Common myeloid progenitor, CD34-positive (primary cell): ENCODE measurements at regions not wholly inside any gene's neighbourhood (a gene's known extent, or its start where the extent isn't known, plus 50 kb on each side); places are given as distances from the start of the nearest gene placed in this dataset.

Experiments
- CTCF ChIA-PET: fragments of 350-600 bp; sonication (Branson Sonifier 250); formaldehyde crosslinking; loops from one replicate; lab custom pipeline; 2021; ENCODE audit warnings: antibody characterized with exemption; lab: Charles Lee
- POLR2A ChIA-PET: fragments of 350-600 bp; sonication (Branson Sonifier 250); formaldehyde crosslinking; loops from one replicate; lab custom pipeline; 2021; ENCODE audit warnings: antibody characterized with exemption; lab: Charles Lee
- DNase-seq, 3 donors: peaks; one replicate each; pipeline versions ENCODE4 v3.0.0 to v3.0.0-alpha.2; 2013
- H3K27ac ChIP-seq, 2 experiments: 1 replicate in 1 of 2; 2 replicates in 1 of 2; pipeline ENCODE4 v1.7.0; 2013; ENCODE audit warnings: inconsistent platforms in 2 of 2, low read length in 2 of 2, mild to moderate bottlenecking in 2 of 2, low read depth in 1 of 2, moderate library complexity in 1 of 2; ENCODE audit not compliant: severe bottlenecking in 2 of 2, insufficient read depth in 1 of 2, poor library complexity in 1 of 2
- H3K27me3 ChIP-seq, 5 experiments: replicated peaks in 2 of 5; 1 replicate in 3 of 5; 2 replicates in 2 of 5; pipeline versions ENCODE4 v1.6.1 to v1.7.0; 2013; ENCODE audit warnings: low read length in 4 of 5, mild to moderate bottlenecking in 2 of 5, moderate library complexity in 2 of 5, inconsistent platforms in 1 of 5; ENCODE audit not compliant: insufficient read depth in 5 of 5, control insufficient read depth in 4 of 5
- H3K36me3 ChIP-seq, 4 experiments: 1 replicate in 2 of 4; 2 replicates in 2 of 4; pipeline versions ENCODE4 v1.6.1 to v1.7.0; 2013; ENCODE audit warnings: low read length in 3 of 4, control low read depth in 1 of 4, mild to moderate bottlenecking in 1 of 4; ENCODE audit not compliant: control insufficient read depth in 4 of 4, insufficient read depth in 4 of 4
- H3K4me1 ChIP-seq, 4 experiments: 1 replicate in 3 of 4; 2 replicates in 1 of 4; pipeline versions ENCODE4 v1.6.1 to v1.7.1; 2013; ENCODE audit warnings: low read length in 3 of 4, mild to moderate bottlenecking in 3 of 4, control low read depth in 1 of 4, inconsistent platforms in 1 of 4, moderate library complexity in 1 of 4; ENCODE audit not compliant: control insufficient read depth in 4 of 4, insufficient read depth in 4 of 4; ENCODE audit errors: control extremely low read depth in 1 of 4
- H3K4me3 ChIP-seq, 7 experiments: 1 replicate in 4 of 7; 2 replicates in 3 of 7; pipeline versions ENCODE4 v1.5.1 to v1.7.0; 2013; ENCODE audit warnings: mild to moderate bottlenecking in 7 of 7, low read length in 6 of 7, moderate library complexity in 6 of 7, inconsistent platforms in 2 of 7, low read depth in 2 of 7, control low read depth in 1 of 7; ENCODE audit not compliant: insufficient read depth in 4 of 7, control insufficient read depth in 1 of 7; ENCODE audit errors: extremely low read depth in 1 of 7
- H3K9me3 ChIP-seq, 5 experiments: 1 replicate in 4 of 5; 2 replicates in 1 of 5; pipeline versions ENCODE4 v1.6.1 to v1.7.1; 2013; ENCODE audit warnings: low read length in 4 of 5, mild to moderate bottlenecking in 2 of 5, inconsistent platforms in 1 of 5, low read depth in 1 of 5, moderate library complexity in 1 of 5; ENCODE audit not compliant: control insufficient read depth in 4 of 5, insufficient read depth in 2 of 5; ENCODE audit errors: control extremely low read depth in 1 of 5
- WGBS: methylation state at CpG from one replicate; pipeline ENCODE4 v1.1.5; 2013; ENCODE audit not compliant: insufficient coverage; 5-methylcytosine and 5-hydroxymethylcytosine counted together

- Histone ChIP-seq H3K27me3 (peaks cover 0 to 9% (median under 1%) of the 10 kb centered on the region in 5 experiments), H3K4me1 (no peaks in the 10 kb centered on the region), H3K27ac (no peak overlapping the region), H3K4me3 (no peak overlapping the region), H3K36me3 (no peaks in the 10 kb centered on the region), H3K9me3 (no peaks in the 10 kb centered on the region)
- no peak for DNase-seq
- POLR2A ChIA-PET, result interaction anchor here (0.5 kb wide), 1 partner anchor 82 kb away, joined by 3 read pairs; no protein-coding TSS in a partner anchor
- CTCF ChIA-PET, result no interaction called here
These were observed 255.1 kb upstream of the THSD7B start for GRCh38 chr2:136510244-136510643.

- Histone ChIP-seq H3K27ac (no peak overlapping the region), H3K4me3 (no peak overlapping the region), H3K36me3 (no peaks in the 10 kb centered on the region), H3K4me1 (no peaks in the 10 kb centered on the region), H3K9me3 (no peaks in the 10 kb centered on the region), H3K27me3 (peaks cover 0 to 2% (median 0%) of the 10 kb centered on the region in 5 experiments)
- no peak for DNase-seq
- WGBS, result 71% methylated on average over 2 of the region's 3 CpGs
- CTCF ChIA-PET, result no interaction called here
- POLR2A ChIA-PET, result no interaction called here
These were observed 259.9 kb upstream of the THSD7B start for GRCh38 chr2:136505462-136505861.

- ChIA-PET POLR2A (no interaction called here), CTCF (no interaction called here)
- DNase-seq, result no peak
- no peaks in the 10 kb centered on the region for H3K9me3 ChIP-seq
- H3K27me3 ChIP-seq, result peaks cover 0 to 2% (median 0%) of the 10 kb centered on the region in 5 experiments
- H3K27ac ChIP-seq, result no peak overlapping the region
- no peaks in the 10 kb centered on the region for H3K36me3 ChIP-seq
- no peak overlapping the region for H3K4me3 ChIP-seq
- H3K4me1 ChIP-seq, result no peaks in the 10 kb centered on the region
These were observed 262.7 kb upstream of the THSD7B start for GRCh38 chr2:136502660-136503059.

GRCh38 chr2:136497709-136498108 is 267.6 kb upstream of the THSD7B start:
- no peak for DNase-seq
- WGBS, result no CpG with 5 or more reads among the region's 3 CpGs
- H3K4me3 ChIP-seq, result no peak overlapping the region
- H3K36me3 ChIP-seq, result no peaks in the 10 kb centered on the region
- no peaks in the 10 kb centered on the region for H3K27me3 ChIP-seq
- H3K4me1 ChIP-seq, result no peaks in the 10 kb centered on the region
- CTCF ChIA-PET, result no interaction called here
- no peaks in the 10 kb centered on the region for H3K9me3 ChIP-seq
- no peak overlapping the region for H3K27ac ChIP-seq
- POLR2A ChIA-PET, result no interaction called here

- DNase-seq, result no peak
- H3K36me3 ChIP-seq, result no peaks in the 10 kb centered on the region
- 88% methylated on average over 4 of the region's 5 CpGs for WGBS
- H3K4me3 ChIP-seq, result no peak overlapping the region
- H3K9me3 ChIP-seq, result no peaks in the 10 kb centered on the region
- H3K27me3 ChIP-seq, result no peaks in the 10 kb centered on the region
- CTCF ChIA-PET, result no interaction called here
- POLR2A ChIA-PET, result no interaction called here
- no peaks in the 10 kb centered on the region for H3K4me1 ChIP-seq
- H3K27ac ChIP-seq, result no peak overlapping the region
These were observed 268.4 kb upstream of the THSD7B start for GRCh38 chr2:136496966-136497365.

GRCh38 chr2:136495636-136496035 is 269.7 kb upstream of the THSD7B start:
- H3K4me1 ChIP-seq, result no peaks in the 10 kb centered on the region
- H3K9me3 ChIP-seq, result no peaks in the 10 kb centered on the region
- no peaks in the 10 kb centered on the region for H3K27me3 ChIP-seq
- POLR2A ChIA-PET, result no interaction called here
- H3K27ac ChIP-seq, result no peak overlapping the region
- no peak for DNase-seq
- no peaks in the 10 kb centered on the region for H3K36me3 ChIP-seq
- WGBS, result 89% methylated on average over 5 of the region's 5 CpGs
- H3K4me3 ChIP-seq, result no peak overlapping the region
- CTCF ChIA-PET, result no interaction called here

- H3K4me1 ChIP-seq, result no peaks in the 10 kb centered on the region
- H3K36me3 ChIP-seq, result no peaks in the 10 kb centered on the region
- H3K4me3 ChIP-seq, result no peak overlapping the region
- POLR2A ChIA-PET, result no interaction called here
- no peak for DNase-seq
- H3K27ac ChIP-seq, result no peak overlapping the region
- peaks cover 0 to 5% (median 2%) of the 10 kb centered on the region in 5 experiments for H3K9me3 ChIP-seq
- WGBS, result 70% methylated on average over 7 of the region's 8 CpGs
- CTCF ChIA-PET, result no interaction called here
- peaks cover 0 to 2% (median 0%) of the 10 kb centered on the region in 5 experiments for H3K27me3 ChIP-seq
These were observed 272.4 kb upstream of the THSD7B start for GRCh38 chr2:136492901-136493300.
